OCI-LY7 (cell line): ENCODE measurements at regions not wholly inside any gene's neighbourhood (a gene's known extent, or its start where the extent isn't known, plus 50 kb on each side); places are given as distances from the start of the nearest gene placed in this dataset.

Experiments
- EZH2phosphoT487 ChIP-seq: fragments of 200-600 bp; sonication (generic); IDR thresholded peaks from 2 replicates; pipeline ENCODE4 v1.6.1; 2018; ENCODE audit warnings: low read depth, borderline replicate concordance, mild to moderate bottlenecking, mixed run types, antibody characterized with exemption, low read length, moderate library complexity, mixed read lengths
- TF ChIP-seq, protein P1 (sequence below): fragments of 200-600 bp; sonication (generic); conservative IDR thresholded peaks from 2 replicates; pipeline ENCODE4 v1.5.1; 2014; ENCODE audit warnings: mild to moderate bottlenecking, antibody characterized with exemption, low read length, moderate library complexity, mixed read lengths

DNA sequence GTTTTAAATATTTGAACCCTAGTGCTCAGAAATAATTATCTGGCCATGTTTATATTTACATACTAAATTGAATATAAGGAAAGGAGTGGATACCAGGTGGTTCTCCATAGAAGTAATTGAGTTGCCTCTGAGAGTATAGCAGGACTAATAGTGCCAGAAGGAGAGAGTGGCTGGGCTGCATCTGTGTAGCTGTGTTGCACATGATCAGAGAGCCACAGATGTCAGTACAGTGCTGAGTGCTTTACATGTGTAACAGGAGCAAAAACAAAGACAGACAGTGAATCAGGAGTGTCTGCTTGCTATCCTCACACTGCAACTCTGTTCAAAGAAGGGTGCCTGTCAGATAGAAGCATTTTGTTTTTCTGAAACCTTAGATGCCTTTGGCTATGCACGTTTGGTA lies 353.9 kb upstream of the PAPPA start:
- TF ChIP-seq, protein P1, sequence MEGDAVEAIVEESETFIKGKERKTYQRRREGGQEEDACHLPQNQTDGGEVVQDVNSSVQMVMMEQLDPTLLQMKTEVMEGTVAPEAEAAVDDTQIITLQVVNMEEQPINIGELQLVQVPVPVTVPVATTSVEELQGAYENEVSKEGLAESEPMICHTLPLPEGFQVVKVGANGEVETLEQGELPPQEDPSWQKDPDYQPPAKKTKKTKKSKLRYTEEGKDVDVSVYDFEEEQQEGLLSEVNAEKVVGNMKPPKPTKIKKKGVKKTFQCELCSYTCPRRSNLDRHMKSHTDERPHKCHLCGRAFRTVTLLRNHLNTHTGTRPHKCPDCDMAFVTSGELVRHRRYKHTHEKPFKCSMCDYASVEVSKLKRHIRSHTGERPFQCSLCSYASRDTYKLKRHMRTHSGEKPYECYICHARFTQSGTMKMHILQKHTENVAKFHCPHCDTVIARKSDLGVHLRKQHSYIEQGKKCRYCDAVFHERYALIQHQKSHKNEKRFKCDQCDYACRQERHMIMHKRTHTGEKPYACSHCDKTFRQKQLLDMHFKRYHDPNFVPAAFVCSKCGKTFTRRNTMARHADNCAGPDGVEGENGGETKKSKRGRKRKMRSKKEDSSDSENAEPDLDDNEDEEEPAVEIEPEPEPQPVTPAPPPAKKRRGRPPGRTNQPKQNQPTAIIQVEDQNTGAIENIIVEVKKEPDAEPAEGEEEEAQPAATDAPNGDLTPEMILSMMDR: no peak
- no peak for TF ChIP-seq EZH2phosphoT487
